Endothelial cell (in vitro differentiated cells): ENCODE measurements at regions not wholly inside any gene's neighbourhood (a gene's known extent, or its start where the extent isn't known, plus 50 kb on each side); places are given as distances from the start of the nearest gene placed in this dataset.
A peak's percentile ranks its signal among the peaks of the same experiment; 100 is the strongest.

Experiments
- DNase-seq: peaks from one replicate; pipeline ENCODE4 v3.0.0; 2021; ENCODE audit warnings: low spot score
- H3K27ac Mint-ChIP-seq: one replicate; pipeline ENCODE4 v1.8.0; 2021; ENCODE audit warnings: mixed read lengths, inconsistent platforms; ENCODE audit not compliant: unreplicated experiment
- H3K27me3 Mint-ChIP-seq: one replicate; pipeline ENCODE4 v1.8.0; 2021; ENCODE audit warnings: mild to moderate bottlenecking, moderate library complexity, mixed read lengths, inconsistent platforms; ENCODE audit not compliant: unreplicated experiment
- H3K36me3 Mint-ChIP-seq: one replicate; pipeline ENCODE4 v1.8.0; 2021; ENCODE audit warnings: mild to moderate bottlenecking, low read depth, mixed read lengths, inconsistent platforms; ENCODE audit not compliant: unreplicated experiment
- H3K4me1 Mint-ChIP-seq: one replicate; pipeline ENCODE4 v1.8.0; 2021; ENCODE audit warnings: mild to moderate bottlenecking, mixed read lengths, inconsistent platforms; ENCODE audit not compliant: unreplicated experiment
- H3K4me3 Mint-ChIP-seq: one replicate; pipeline ENCODE4 v1.8.0; 2021; ENCODE audit warnings: mild to moderate bottlenecking, mixed read lengths, inconsistent platforms; ENCODE audit not compliant: unreplicated experiment
- H3K9me3 Mint-ChIP-seq: one replicate; pipeline ENCODE4 v1.8.0; 2021; ENCODE audit warnings: mixed read lengths, inconsistent platforms; ENCODE audit not compliant: unreplicated experiment
- TF ChIP-seq, protein P1 (sequence below): fragments of 200-600 bp; sonication (generic); IDR thresholded peaks from one replicate; pipeline ENCODE4 v1.5.0; 2021; ENCODE audit warnings: antibody characterized with exemption; ENCODE audit not compliant: unreplicated experiment

GRCh38 chr20:57938158-57939108 lies 228.6 kb upstream of the PMEPA1 start:
- Mint-ChIP-seq H3K27ac (peak overlapping the region; percentile 91), H3K36me3 (no peaks in the 10 kb centered on the region), H3K9me3 (no peaks in the 10 kb centered on the region), H3K27me3 (peaks cover 5% of the 10 kb centered on the region), H3K4me3 (peak overlapping the region; percentile 47), H3K4me1 (peaks cover 46% of the 10 kb centered on the region)
- TF ChIP-seq, protein P1, sequence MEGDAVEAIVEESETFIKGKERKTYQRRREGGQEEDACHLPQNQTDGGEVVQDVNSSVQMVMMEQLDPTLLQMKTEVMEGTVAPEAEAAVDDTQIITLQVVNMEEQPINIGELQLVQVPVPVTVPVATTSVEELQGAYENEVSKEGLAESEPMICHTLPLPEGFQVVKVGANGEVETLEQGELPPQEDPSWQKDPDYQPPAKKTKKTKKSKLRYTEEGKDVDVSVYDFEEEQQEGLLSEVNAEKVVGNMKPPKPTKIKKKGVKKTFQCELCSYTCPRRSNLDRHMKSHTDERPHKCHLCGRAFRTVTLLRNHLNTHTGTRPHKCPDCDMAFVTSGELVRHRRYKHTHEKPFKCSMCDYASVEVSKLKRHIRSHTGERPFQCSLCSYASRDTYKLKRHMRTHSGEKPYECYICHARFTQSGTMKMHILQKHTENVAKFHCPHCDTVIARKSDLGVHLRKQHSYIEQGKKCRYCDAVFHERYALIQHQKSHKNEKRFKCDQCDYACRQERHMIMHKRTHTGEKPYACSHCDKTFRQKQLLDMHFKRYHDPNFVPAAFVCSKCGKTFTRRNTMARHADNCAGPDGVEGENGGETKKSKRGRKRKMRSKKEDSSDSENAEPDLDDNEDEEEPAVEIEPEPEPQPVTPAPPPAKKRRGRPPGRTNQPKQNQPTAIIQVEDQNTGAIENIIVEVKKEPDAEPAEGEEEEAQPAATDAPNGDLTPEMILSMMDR = peak; percentile 44
- DNase-seq = no peak

DNA sequence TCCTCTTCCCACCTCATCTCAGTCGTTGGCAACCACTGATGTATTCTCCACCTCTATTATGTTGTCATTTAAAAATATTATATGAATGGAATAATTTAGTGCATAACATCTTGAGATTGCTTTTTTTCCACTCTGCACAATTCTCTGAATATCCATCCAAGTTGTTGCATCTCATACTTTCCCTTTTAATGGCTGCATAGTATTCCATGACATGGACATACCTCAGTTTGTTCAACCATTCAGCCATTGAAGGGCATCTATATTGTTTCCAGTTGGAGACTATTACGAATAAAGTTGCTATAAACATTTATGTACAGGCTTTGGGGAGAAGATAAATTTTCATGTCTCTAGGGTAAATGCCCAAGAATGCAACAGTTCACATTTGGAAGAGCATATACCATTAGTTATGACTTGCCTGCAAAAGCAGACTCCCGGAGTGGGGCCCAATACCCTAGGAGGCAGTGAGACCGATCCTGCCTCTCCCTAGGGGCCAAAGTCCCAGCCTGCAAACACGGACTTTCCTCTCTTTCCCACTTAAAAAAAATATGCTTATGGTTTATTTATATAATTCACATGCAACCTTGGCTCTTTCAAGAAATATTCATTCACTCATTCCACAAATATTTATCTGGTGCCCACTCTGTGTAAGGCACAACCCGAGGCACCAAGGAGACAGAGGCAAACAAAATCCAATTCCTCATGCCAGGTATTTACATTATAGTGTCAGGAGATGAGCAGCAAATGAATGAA lies 227.0 kb upstream of the PMEPA1 start:
- H3K27me3 Mint-ChIP-seq = peaks cover 3% of the 10 kb centered on the region
- H3K4me1 Mint-ChIP-seq = peaks cover 43% of the 10 kb centered on the region
- no peaks in the 10 kb centered on the region for H3K9me3 Mint-ChIP-seq
- DNase-seq = no peak
- TF ChIP-seq, protein P1 = no peak
- H3K36me3 Mint-ChIP-seq = no peaks in the 10 kb centered on the region
- peak overlapping the region; percentile 13 for H3K4me3 Mint-ChIP-seq
- peak overlapping the region; percentile 91 for H3K27ac Mint-ChIP-seq

- H3K4me3 Mint-ChIP-seq = no peak overlapping the region
- H3K9me3 Mint-ChIP-seq = no peaks in the 10 kb centered on the region
- H3K4me1 Mint-ChIP-seq = peaks cover 52% of the 10 kb centered on the region
- DNase-seq = no peak
- H3K36me3 Mint-ChIP-seq = no peaks in the 10 kb centered on the region
- no peak overlapping the region for H3K27ac Mint-ChIP-seq
- peaks cover 1% of the 10 kb centered on the region for H3K27me3 Mint-ChIP-seq
- TF ChIP-seq, protein P1 = no peak
Observed at GRCh38 chr20:57934913-57935312, 225.1 kb upstream of the PMEPA1 start.

- DNase-seq = no peak
- H3K4me3 Mint-ChIP-seq = no peak overlapping the region
- H3K4me1 Mint-ChIP-seq = peaks cover 55% of the 10 kb centered on the region
Observed at GRCh38 chr20:57934007-57934805, 224.4 kb upstream of the PMEPA1 start.

More at GRCh38 chr20:57934007-57934805, 224.4 kb upstream of the PMEPA1 start:
- TF ChIP-seq, protein P1 = no peak
- Mint-ChIP-seq H3K36me3 (no peaks in the 10 kb centered on the region), H3K27ac (peak overlapping the region; percentile 67), H3K9me3 (no peaks in the 10 kb centered on the region), H3K27me3 (peaks cover 1% of the 10 kb centered on the region)
